NCI-H82 treated with DMSO at 0.1 percent for 48 hours (cell line): ENCODE measurements at regions not wholly inside any gene's neighbourhood (a gene's known extent, or its start where the extent isn't known, plus 50 kb on each side); places are given as distances from the start of the nearest gene placed in this dataset.

Source experiments
- DNase-seq: peaks from one replicate; lab custom pipeline; 2025; ENCODE audit not compliant: unreplicated experiment; lab: John Stamatoyannopoulos, UW

- no peak for DNase-seq
Observed at GRCh38 chr10:131444286-131444685, 132.8 kb upstream of the TCERG1L start.

GRCh38 chr10:131444862-131445461 is 133.4 kb upstream of the TCERG1L start:
- DNase-seq: no peak

GRCh38 chr10:131445623-131446022 is 134.1 kb upstream of the TCERG1L start:
- no peak for DNase-seq

GRCh38 chr10:131446171-131446570 is 134.7 kb upstream of the TCERG1L start:
- DNase-seq: no peak

- DNase-seq: no peak
Observed at GRCh38 chr10:131448171-131448570, 136.7 kb upstream of the TCERG1L start.

- no peak for DNase-seq
Observed at GRCh38 chr10:131448883-131449282, 137.4 kb upstream of the TCERG1L start.

GRCh38 chr10:131450216-131450765 is 138.8 kb upstream of the TCERG1L start:
- no peak for DNase-seq

GRCh38 chr10:131451407-131452015 is 140.0 kb upstream of the TCERG1L start:
- DNase-seq: no peak

- DNase-seq: no peak
Observed at GRCh38 chr10:131452926-131453720, 141.6 kb upstream of the TCERG1L start.

GRCh38 chr10:131453721-131454634 is 142.5 kb upstream of the TCERG1L start:
- DNase-seq: no peak

GRCh38 chr10:131456411-131456810 is 144.9 kb upstream of the TCERG1L start:
- DNase-seq: no peak

- DNase-seq: no peak
Observed at GRCh38 chr10:131461093-131461492, 149.6 kb upstream of the TCERG1L start.

GRCh38 chr10:131464789-131465188 is 153.3 kb upstream of the TCERG1L start:
- DNase-seq: no peak

- DNase-seq: no peak
Observed at GRCh38 chr10:131469551-131469950, 158.0 kb upstream of the TCERG1L start.

GRCh38 chr10:131473645-131474044 is 162.1 kb upstream of the TCERG1L start:
- no peak for DNase-seq

- no peak for DNase-seq
Observed at GRCh38 chr10:131474416-131474815, 162.9 kb upstream of the TCERG1L start.

GRCh38 chr10:131475043-131475442 is 163.5 kb upstream of the TCERG1L start:
- DNase-seq: no peak

- no peak for DNase-seq
Observed at GRCh38 chr10:131475803-131476202, 164.3 kb upstream of the TCERG1L start.

GRCh38 chr10:131477457-131478121 is 166.1 kb upstream of the TCERG1L start:
- no peak for DNase-seq

GRCh38 chr10:131478377-131478989 is 167.0 kb upstream of the TCERG1L start:
- DNase-seq: no peak
